ENCODE measurements at regions not wholly inside any gene's neighbourhood (a gene's known extent, or its start where the extent isn't known, plus 50 kb on each side); places are given as distances from the start of the nearest gene placed in this dataset.

DNA sequence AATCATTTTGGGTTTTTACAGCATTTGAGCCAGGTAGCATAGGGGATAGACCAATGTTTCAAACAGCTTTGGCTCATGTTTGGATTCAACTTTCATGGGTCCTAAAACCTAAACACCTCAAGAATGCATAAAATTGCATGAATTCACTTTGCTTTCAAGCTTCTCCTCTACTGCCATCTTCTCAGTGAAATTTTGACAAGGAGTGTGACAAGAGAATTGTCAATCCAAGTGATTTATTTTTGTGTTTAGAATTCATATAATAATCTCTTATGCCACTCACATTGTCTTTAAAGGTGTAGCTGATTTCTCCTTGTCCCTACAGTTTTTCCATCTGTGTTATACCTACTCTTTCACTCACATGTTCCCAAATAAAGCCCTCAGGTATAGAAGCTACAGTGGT lies 264.8 kb upstream of the RND3 start:
- TF ChIP-seq, protein P1, sequence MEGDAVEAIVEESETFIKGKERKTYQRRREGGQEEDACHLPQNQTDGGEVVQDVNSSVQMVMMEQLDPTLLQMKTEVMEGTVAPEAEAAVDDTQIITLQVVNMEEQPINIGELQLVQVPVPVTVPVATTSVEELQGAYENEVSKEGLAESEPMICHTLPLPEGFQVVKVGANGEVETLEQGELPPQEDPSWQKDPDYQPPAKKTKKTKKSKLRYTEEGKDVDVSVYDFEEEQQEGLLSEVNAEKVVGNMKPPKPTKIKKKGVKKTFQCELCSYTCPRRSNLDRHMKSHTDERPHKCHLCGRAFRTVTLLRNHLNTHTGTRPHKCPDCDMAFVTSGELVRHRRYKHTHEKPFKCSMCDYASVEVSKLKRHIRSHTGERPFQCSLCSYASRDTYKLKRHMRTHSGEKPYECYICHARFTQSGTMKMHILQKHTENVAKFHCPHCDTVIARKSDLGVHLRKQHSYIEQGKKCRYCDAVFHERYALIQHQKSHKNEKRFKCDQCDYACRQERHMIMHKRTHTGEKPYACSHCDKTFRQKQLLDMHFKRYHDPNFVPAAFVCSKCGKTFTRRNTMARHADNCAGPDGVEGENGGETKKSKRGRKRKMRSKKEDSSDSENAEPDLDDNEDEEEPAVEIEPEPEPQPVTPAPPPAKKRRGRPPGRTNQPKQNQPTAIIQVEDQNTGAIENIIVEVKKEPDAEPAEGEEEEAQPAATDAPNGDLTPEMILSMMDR (IDR thresholded peaks at IDR 0.05; ENCODE audit: poor library complexity), result no peak
- TF ChIP-seq EZH2phosphoT487 (IDR thresholded peaks at IDR 0.05; ENCODE audit: low read depth, severe bottlenecking, unreplicated experiment), result no peak
- TF ChIP-seq EZH2 (IDR thresholded peaks at IDR 0.05; ENCODE audit: borderline replicate concordance), result no peak
